HL-60 (cell line): ENCODE measurements at regions not wholly inside any gene's neighbourhood (a gene's known extent, or its start where the extent isn't known, plus 50 kb on each side); places are given as distances from the start of the nearest gene placed in this dataset.

ENCODE experiments used
- POLR2AphosphoS5 ChIP-seq: IDR thresholded peaks from 2 replicates; pipeline ENCODE4 v1.6.1; 2012; ENCODE audit warnings: low read depth
- TF ChIP-seq, protein P1 (sequence below): IDR thresholded peaks from one replicate; pipeline ENCODE4 v1.5.1; 2011; ENCODE audit warnings: low read length, control low read depth, inconsistent platforms; ENCODE audit not compliant: insufficient read depth

DNA sequence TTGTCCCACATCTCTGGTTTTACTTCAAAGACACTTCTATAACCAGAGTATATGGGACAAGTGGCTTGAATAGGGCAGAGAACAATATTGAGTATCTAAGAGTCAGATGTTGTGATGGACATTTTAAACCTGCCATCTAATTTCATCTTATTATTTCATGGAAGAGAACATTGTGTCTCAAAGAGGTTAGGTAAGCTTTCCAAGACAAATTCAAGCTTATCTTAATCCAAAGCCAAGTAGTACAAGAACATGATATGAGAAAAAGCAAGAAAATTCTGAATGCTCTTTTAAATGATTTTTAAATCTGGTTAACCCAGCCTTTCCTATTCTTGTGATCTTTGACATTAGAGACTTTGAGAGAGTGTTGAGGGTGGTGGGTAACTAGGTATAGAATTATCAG, 65.3 kb upstream of the ZNF804B start:
- no peak for TF ChIP-seq POLR2AphosphoS5
- TF ChIP-seq, protein P1, sequence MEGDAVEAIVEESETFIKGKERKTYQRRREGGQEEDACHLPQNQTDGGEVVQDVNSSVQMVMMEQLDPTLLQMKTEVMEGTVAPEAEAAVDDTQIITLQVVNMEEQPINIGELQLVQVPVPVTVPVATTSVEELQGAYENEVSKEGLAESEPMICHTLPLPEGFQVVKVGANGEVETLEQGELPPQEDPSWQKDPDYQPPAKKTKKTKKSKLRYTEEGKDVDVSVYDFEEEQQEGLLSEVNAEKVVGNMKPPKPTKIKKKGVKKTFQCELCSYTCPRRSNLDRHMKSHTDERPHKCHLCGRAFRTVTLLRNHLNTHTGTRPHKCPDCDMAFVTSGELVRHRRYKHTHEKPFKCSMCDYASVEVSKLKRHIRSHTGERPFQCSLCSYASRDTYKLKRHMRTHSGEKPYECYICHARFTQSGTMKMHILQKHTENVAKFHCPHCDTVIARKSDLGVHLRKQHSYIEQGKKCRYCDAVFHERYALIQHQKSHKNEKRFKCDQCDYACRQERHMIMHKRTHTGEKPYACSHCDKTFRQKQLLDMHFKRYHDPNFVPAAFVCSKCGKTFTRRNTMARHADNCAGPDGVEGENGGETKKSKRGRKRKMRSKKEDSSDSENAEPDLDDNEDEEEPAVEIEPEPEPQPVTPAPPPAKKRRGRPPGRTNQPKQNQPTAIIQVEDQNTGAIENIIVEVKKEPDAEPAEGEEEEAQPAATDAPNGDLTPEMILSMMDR, result no peak
